ENCODE measurements at regions not wholly inside any gene's neighbourhood (a gene's known extent, or its start where the extent isn't known, plus 50 kb on each side); places are given as distances from the start of the nearest gene placed in this dataset.

DNA sequence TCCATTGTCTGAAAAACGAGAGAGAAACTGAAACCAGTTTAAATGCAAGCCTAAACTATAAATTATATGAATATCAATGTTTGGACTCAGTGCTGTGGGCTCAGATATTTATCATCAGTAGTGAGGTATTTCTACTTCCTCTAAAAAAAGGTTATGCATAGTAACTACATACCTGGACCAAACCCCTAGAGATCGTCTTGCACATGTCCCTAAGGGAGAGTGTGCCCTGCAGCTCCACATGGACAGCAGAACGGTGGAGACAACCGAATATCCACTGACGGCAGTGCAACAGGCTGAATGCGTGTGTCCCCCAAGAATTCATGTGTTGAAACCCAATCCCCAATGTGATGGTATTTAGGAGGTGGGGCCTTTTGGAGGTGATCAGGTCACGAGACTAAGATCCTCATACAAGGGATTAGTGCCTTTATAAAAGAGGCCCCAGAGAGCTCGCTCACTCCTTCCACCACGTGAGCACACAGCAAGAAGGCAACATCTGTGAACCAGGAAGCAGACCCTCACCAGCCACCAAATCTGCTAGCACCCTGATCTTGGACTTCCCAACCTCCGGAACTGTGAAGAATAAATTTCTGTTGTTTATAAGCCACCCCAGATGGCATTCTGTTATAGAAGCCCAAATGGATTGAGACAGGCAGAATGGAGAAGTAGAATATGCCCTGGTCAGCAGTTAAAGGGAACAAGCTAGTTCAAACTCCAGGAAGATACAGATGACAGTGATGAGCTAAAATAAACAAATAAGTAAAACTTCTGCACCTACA is 208.4 kb downstream of the ANAPC1 start:
- CTCF ChIA-PET, result interaction anchor here (1.9 kb wide), 1 partner anchor 8 kb away, joined by 7 read pairs; no protein-coding TSS in a partner anchor
- H3K27me3 ChIP-seq (ENCODE audit: control insufficient read depth, insufficient read depth, low read length), result no peaks in the 10 kb centered on the region

DNA sequence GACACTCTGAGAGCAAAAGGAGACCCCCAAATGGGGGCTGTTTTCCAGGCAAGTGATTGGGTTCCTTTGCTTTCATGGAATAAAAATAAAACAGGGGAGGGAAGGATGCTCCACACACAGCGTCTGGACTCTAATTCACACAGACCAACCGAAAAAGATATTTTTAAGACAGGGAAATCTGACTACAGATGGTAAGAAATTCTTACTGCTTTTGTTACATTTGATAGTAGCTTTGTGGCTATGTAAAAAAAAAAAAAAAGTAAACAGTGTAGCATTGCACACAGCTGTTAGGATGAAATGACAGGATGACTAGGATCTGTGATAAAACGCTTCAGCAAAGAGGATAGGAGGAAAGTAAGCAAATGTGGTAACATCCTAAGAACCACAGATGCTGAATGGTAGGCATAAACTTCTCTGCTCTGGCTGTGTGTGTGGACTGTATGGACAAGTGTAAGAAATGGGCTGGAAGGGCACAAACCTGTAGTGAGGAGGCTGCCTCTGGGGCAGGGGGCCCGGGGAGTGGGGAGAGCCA is 207.6 kb downstream of the ANAPC1 start:
- TF ChIP-seq, protein P1, sequence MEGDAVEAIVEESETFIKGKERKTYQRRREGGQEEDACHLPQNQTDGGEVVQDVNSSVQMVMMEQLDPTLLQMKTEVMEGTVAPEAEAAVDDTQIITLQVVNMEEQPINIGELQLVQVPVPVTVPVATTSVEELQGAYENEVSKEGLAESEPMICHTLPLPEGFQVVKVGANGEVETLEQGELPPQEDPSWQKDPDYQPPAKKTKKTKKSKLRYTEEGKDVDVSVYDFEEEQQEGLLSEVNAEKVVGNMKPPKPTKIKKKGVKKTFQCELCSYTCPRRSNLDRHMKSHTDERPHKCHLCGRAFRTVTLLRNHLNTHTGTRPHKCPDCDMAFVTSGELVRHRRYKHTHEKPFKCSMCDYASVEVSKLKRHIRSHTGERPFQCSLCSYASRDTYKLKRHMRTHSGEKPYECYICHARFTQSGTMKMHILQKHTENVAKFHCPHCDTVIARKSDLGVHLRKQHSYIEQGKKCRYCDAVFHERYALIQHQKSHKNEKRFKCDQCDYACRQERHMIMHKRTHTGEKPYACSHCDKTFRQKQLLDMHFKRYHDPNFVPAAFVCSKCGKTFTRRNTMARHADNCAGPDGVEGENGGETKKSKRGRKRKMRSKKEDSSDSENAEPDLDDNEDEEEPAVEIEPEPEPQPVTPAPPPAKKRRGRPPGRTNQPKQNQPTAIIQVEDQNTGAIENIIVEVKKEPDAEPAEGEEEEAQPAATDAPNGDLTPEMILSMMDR (IDR thresholded peaks at IDR 0.05; ENCODE audit: low read depth, low read length), result no peak
- no peaks in the 10 kb centered on the region; the same call in 1 of the 2 replicates for H3K9me3 ChIP-seq (ENCODE audit: control insufficient read depth, insufficient read depth, low read length)
- no peaks in the 10 kb centered on the region for H3K27me3 ChIP-seq (ENCODE audit: control insufficient read depth, insufficient read depth, low read length)
- POLR2A ChIA-PET, result interaction anchor here (0.5 to 2.5 kb wide), 4 partner anchors 17 to 154 kb away, joined by 3 to 11 read pairs (median 4); no protein-coding TSS in a partner anchor
- no peak overlapping the region for H3K27ac ChIP-seq (ENCODE audit: low read depth, low read length)
- CTCF ChIA-PET, result interaction anchor here (1.1 to 1.9 kb wide), 2 partner anchors 9 to 556 kb away, joined by 3 to 7 read pairs; partner anchors contain the start of gene BCL2L11
- peak; percentile 82 for DNase-seq (ENCODE audit: low read depth, low spot score)
- H3K4me3 ChIP-seq (ENCODE audit: low read depth, low read length), result no peak overlapping the region

More for the DNA sequence above, 208.4 kb downstream of the ANAPC1 start:
- Histone ChIP-seq H3K4me3 (ENCODE audit: low read depth, low read length) (no peak overlapping the region), H3K9me3 (ENCODE audit: control insufficient read depth, insufficient read depth, low read length) (no peaks in the 10 kb centered on the region; the same call in 1 of the 2 replicates), H3K27ac (ENCODE audit: low read depth, low read length) (no peak overlapping the region)
- TF ChIP-seq, protein P1 (IDR thresholded peaks at IDR 0.05; ENCODE audit: low read depth, low read length), result no peak
- POLR2A ChIA-PET, result interaction anchor here (0.5 to 2.5 kb wide), 3 partner anchors 16 to 140 kb away, joined by 3 to 11 read pairs (median 4); no protein-coding TSS in a partner anchor
- no peak for DNase-seq (ENCODE audit: low read depth, low spot score)

DNA sequence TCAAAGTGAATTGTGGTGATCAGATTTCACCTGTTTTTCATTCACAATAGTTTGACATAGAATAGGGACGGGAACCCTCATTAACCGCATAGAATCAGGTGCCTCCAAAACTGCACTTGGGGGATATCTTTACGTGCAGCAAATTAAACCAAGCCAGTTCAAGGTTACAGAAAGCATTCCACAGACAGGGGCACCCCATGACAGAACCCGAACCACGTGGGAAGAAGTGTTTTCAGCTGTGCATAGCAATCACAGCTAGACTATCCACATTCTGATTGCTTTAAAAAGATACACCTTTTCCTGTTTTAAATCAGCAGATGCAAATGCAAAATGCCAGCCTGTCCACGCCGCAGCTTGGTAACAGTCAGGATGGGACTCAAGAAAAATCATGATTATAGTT is 205.8 kb downstream of the ANAPC1 start:
- H3K4me3 ChIP-seq (ENCODE audit: low read depth, low read length), result no peak overlapping the region
- ChIA-PET POLR2A (no interaction called here), CTCF (interaction anchor here (1.1 to 1.7 kb wide), 3 partner anchors 8 to 18 kb away, joined by 3 to 6 read pairs (median 5); no protein-coding TSS in a partner anchor)
- TF ChIP-seq, protein P1 (IDR thresholded peaks at IDR 0.05; ENCODE audit: low read depth, low read length), result no peak
- no peak for DNase-seq (ENCODE audit: low read depth, low spot score)
- H3K27ac ChIP-seq (ENCODE audit: low read depth, low read length), result no peak overlapping the region
- no peaks in the 10 kb centered on the region for H3K9me3 ChIP-seq (ENCODE audit: control insufficient read depth, insufficient read depth, low read length)
- H3K27me3 ChIP-seq (ENCODE audit: control insufficient read depth, insufficient read depth, low read length), result no peaks in the 10 kb centered on the region

DNA sequence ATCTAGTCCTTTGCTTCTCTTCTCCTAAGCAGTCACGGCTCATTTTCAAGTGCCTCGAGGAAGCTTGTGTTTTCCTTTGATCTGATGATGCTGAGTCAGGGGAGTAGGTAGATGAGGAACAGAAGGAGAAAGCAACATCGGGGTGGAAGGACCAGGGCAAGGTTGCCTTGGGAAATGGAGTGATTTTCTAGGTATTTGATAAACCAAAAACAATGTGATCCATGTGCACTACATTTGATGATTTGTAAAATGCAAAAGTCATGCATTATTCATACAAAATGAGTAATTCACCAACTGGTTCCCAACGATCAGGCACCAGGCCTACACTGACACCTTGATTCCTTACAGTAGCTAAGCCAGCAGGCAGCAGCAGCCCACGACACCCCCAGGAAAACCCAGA is 205.3 kb downstream of the ANAPC1 start:
- H3K9me3 ChIP-seq (ENCODE audit: control insufficient read depth, insufficient read depth, low read length), result no peaks in the 10 kb centered on the region
- no peak overlapping the region for H3K27ac ChIP-seq (ENCODE audit: low read depth, low read length)
- DNase-seq (ENCODE audit: low read depth, low spot score), result no peak
- ChIA-PET POLR2A (interaction anchor here (0.9 kb wide), 1 partner anchor 20 kb away, joined by 4 read pairs; no protein-coding TSS in a partner anchor), CTCF (interaction anchor here (1.1 to 1.7 kb wide), 4 partner anchors 8 to 867 kb away, joined by 3 to 6 read pairs (median 4); no protein-coding TSS in a partner anchor)
- TF ChIP-seq, protein P1 (IDR thresholded peaks at IDR 0.05; ENCODE audit: low read depth, low read length), result no peak
- H3K27me3 ChIP-seq (ENCODE audit: control insufficient read depth, insufficient read depth, low read length), result no peaks in the 10 kb centered on the region
- H3K4me3 ChIP-seq (ENCODE audit: low read depth, low read length), result no peak overlapping the region
